ENCODE measurements at regions not wholly inside any gene's neighbourhood (a gene's known extent, or its start where the extent isn't known, plus 50 kb on each side); places are given as distances from the start of the nearest gene placed in this dataset.

- Histone ChIP-seq H3K9me3 (no peaks in the 10 kb centered on the region), H3K36me3 (no peaks in the 10 kb centered on the region), H3K4me3 (no peak overlapping the region), H3K27ac (no peak overlapping the region), H3K27me3 (no peaks in the 10 kb centered on the region), H3K4me1 (peaks cover 0 to 9% (median 0%) of the 10 kb centered on the region in 4 donors)
- TF ChIP-seq POLR2AphosphoS5 (IDR thresholded peaks at IDR 0.05) (no peak), EP300 (IDR thresholded peaks at IDR 0.05) (no peak), POLR2A (IDR thresholded peaks at IDR 0.05) (no peak)
- TF ChIP-seq, protein P1, sequence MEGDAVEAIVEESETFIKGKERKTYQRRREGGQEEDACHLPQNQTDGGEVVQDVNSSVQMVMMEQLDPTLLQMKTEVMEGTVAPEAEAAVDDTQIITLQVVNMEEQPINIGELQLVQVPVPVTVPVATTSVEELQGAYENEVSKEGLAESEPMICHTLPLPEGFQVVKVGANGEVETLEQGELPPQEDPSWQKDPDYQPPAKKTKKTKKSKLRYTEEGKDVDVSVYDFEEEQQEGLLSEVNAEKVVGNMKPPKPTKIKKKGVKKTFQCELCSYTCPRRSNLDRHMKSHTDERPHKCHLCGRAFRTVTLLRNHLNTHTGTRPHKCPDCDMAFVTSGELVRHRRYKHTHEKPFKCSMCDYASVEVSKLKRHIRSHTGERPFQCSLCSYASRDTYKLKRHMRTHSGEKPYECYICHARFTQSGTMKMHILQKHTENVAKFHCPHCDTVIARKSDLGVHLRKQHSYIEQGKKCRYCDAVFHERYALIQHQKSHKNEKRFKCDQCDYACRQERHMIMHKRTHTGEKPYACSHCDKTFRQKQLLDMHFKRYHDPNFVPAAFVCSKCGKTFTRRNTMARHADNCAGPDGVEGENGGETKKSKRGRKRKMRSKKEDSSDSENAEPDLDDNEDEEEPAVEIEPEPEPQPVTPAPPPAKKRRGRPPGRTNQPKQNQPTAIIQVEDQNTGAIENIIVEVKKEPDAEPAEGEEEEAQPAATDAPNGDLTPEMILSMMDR (IDR thresholded peaks at IDR 0.05) = no peak
- ATAC-seq (ENCODE audit: low FRiP score in 2 of 2) (no peak), DNase-seq (no peak)
Measured at GRCh38 chr12:88958946-88959345, 378.7 kb upstream of the KITLG start.

DNA sequence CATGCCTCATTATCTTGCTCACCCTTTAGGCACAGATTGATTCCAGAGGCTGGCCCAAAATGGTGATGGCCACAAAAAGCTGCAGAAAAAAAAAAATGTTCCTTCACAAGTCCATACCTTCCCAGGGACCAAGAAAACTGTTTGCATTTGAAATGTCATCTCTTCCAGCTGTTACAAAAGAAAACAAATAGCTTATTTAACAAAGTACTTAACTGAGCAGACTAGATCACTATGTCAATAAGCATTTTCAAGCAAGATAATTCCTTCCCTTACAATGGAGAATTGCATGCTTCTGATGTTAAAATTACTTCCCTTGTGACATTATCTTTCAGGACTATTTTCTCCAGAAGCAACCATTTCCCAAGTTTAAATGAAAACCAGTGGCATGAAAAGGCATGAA is 377.9 kb upstream of the KITLG start:
- Histone ChIP-seq H3K4me3 (no peak overlapping the region), H3K36me3 (no peaks in the 10 kb centered on the region), H3K27ac (no peak overlapping the region), H3K4me1 (peaks cover 0 to 9% (median 0%) of the 10 kb centered on the region in 4 donors), H3K9me3 (no peaks in the 10 kb centered on the region), H3K27me3 (no peaks in the 10 kb centered on the region)
- TF ChIP-seq EP300 (IDR thresholded peaks at IDR 0.05) (no peak), POLR2A (IDR thresholded peaks at IDR 0.05) (no peak), POLR2AphosphoS5 (IDR thresholded peaks at IDR 0.05) (no peak)
- ATAC-seq (ENCODE audit: low FRiP score in 2 of 2) (no peak), DNase-seq (no peak)

DNA sequence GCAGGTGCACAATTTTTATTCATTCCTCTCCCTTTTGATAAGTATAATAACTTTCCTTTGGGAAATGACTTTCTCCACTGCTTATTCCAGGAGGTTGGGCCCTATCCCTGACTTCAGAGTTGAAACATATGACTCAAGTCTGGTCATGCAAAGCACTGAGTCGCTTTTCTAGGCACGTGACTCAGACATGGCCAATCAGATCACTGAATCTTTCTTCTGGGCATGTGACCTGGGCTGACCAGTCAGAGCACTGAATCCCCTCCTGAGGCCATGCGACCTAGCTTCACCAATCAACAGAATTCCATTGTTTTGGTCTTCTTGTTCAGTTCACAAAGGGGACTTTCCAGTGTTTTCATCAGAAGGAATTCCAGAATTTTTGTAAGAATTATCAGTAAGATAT is 377.1 kb upstream of the KITLG start:
- no peak for TF ChIP-seq POLR2A (IDR thresholded peaks at IDR 0.05)
- TF ChIP-seq, protein P1 (IDR thresholded peaks at IDR 0.05) = no peak
- no peak for TF ChIP-seq POLR2AphosphoS5 (IDR thresholded peaks at IDR 0.05)
- no peak for TF ChIP-seq EP300 (IDR thresholded peaks at IDR 0.05)
- Histone ChIP-seq H3K9me3 (no peaks in the 10 kb centered on the region), H3K36me3 (no peaks in the 10 kb centered on the region), H3K27ac (no peak overlapping the region), H3K4me1 (peaks cover 0 to 9% (median 0%) of the 10 kb centered on the region in 4 donors), H3K27me3 (no peaks in the 10 kb centered on the region), H3K4me3 (no peak overlapping the region)
- WGBS, 2 donors = 86 to 87% methylated on average over 3 of the region's 3 CpGs
- ATAC-seq (ENCODE audit: low FRiP score in 2 of 2) (no peak), DNase-seq (no peak)

DNA sequence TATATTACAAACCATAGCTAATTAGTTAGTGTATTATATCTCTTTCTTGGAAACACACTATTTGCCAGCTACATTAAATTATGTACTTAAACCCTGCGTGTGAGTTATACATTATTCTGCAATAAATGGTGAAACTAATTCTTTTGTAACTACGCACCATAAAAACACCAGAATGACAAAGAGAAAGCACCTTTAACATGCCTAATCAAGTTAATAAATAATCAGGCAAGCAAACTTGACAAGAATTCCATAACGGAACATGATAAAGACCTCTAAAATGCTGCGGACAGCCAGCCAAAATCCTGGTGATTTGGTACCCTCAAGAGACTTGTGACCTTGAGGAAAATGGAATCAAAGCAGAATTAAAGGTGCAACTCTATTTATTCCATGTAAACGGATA is 375.3 kb upstream of the KITLG start:
- H3K9me3 ChIP-seq = no peaks in the 10 kb centered on the region
- H3K4me3 ChIP-seq = no peak overlapping the region
- no peak for DNase-seq
- TF ChIP-seq EP300 (IDR thresholded peaks at IDR 0.05) = no peak
- TF ChIP-seq, protein P1 (IDR thresholded peaks at IDR 0.05) = no peak
- no peak for TF ChIP-seq POLR2A (IDR thresholded peaks at IDR 0.05)
- TF ChIP-seq POLR2AphosphoS5 (IDR thresholded peaks at IDR 0.05) = no peak
- no peak for ATAC-seq (ENCODE audit: low FRiP score in 2 of 2)
- no peaks in the 10 kb centered on the region for H3K27me3 ChIP-seq
- no peaks in the 10 kb centered on the region for H3K36me3 ChIP-seq
- no peak overlapping the region for H3K27ac ChIP-seq
- peaks cover 0 to 9% (median 0%) of the 10 kb centered on the region in 4 donors for H3K4me1 ChIP-seq
- WGBS, 2 donors = 83 to 87% methylated on average over 5 of the region's 5 CpGs

- no peaks in the 10 kb centered on the region for H3K27me3 ChIP-seq
- H3K4me3 ChIP-seq = no peak overlapping the region
- TF ChIP-seq EP300 (IDR thresholded peaks at IDR 0.05) (no peak), POLR2AphosphoS5 (IDR thresholded peaks at IDR 0.05) (no peak), POLR2A (IDR thresholded peaks at IDR 0.05) (no peak)
- TF ChIP-seq, protein P1 (IDR thresholded peaks at IDR 0.05) = no peak
- H3K4me1 ChIP-seq = no peaks in the 10 kb centered on the region
- H3K27ac ChIP-seq = no peak overlapping the region
- ATAC-seq (ENCODE audit: low FRiP score in 2 of 2) (no peak), DNase-seq (no peak)
- WGBS, 2 donors = 87 to 88% methylated on average over 9 of the region's 9 CpGs
- no peaks in the 10 kb centered on the region for H3K36me3 ChIP-seq
- H3K9me3 ChIP-seq = no peaks in the 10 kb centered on the region
Measured at GRCh38 chr12:88953029-88953586, 372.8 kb upstream of the KITLG start.
